ENCODE measurements at regions not wholly inside any gene's neighbourhood (a gene's known extent, or its start where the extent isn't known, plus 50 kb on each side); places are given as distances from the start of the nearest gene placed in this dataset.

DNA sequence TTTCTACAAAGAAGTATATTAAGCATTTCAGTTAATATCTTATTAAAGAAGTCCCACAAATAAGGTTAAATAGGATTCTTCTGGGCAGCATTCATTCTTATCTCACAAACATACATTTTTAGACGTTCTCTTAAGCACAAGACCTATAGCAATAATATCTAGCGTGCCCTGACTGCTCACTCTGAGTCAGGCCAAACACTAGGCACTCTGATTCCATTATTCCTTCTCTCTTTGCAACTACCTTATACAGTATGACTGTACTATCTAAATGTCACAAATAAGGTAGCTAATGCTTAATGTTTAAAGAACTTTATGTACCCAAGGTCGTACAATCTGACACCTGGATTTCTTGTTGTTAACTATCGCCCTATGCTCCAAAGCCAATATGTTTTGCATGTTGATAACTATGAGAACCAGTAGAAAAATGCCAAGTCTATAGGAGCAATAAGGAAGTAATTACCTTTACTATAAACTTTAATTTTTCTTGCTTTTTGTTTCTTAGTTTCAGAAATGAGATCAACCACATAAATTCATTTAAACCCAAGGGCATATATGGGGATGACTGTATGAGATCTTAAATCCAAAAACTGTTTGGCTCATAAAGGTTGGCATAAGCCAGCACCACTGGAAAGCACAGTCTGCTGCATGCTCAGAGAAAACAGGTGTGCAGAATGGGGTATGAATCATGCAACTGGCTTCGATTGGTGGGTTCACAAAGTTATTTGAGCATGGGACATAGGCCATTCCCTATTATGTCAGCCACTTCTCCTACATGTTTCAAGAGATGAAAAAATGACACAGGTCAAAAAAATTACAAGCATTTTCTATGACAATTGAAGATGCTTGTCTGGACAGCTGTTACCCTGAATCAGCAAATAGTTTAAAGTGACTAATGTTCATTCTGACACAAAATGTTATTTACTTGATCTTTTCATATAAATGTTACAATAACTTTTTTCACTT, 352.0 kb downstream of the IRS1 start:
- Histone ChIP-seq H3K9me2 (replicated peaks; ENCODE audit: insufficient read depth, low read length) (no peaks in the 10 kb centered on the region), H3K4me1 (ENCODE audit: low read length) (no peaks in the 10 kb centered on the region), H4K20me1 (ENCODE audit: insufficient read depth, low read depth, low read length) (no peaks in the 10 kb centered on the region), H3K79me2 (ENCODE audit: low read length) (no peaks in the 10 kb centered on the region), H3K36me3 (ENCODE audit: insufficient read depth, low read length) (no peaks in the 10 kb centered on the region), H3K27ac (ENCODE audit: low read length) (no peak overlapping the region), H3K9me3 (ENCODE audit: low read length) (no peaks in the 10 kb centered on the region), H3K9ac (ENCODE audit: low read length) (no peak overlapping the region), H2AFZ (ENCODE audit: low read length) (no peak overlapping the region), H3K4me2 (ENCODE audit: low read depth, low read length, poor library complexity, severe bottlenecking) (no peak overlapping the region), H3K27me3 (ENCODE audit: low read length) (no peaks in the 10 kb centered on the region), H3K4me3 (ENCODE audit: low read length) (no peak overlapping the region)
- DNase-seq = no peak

DNA sequence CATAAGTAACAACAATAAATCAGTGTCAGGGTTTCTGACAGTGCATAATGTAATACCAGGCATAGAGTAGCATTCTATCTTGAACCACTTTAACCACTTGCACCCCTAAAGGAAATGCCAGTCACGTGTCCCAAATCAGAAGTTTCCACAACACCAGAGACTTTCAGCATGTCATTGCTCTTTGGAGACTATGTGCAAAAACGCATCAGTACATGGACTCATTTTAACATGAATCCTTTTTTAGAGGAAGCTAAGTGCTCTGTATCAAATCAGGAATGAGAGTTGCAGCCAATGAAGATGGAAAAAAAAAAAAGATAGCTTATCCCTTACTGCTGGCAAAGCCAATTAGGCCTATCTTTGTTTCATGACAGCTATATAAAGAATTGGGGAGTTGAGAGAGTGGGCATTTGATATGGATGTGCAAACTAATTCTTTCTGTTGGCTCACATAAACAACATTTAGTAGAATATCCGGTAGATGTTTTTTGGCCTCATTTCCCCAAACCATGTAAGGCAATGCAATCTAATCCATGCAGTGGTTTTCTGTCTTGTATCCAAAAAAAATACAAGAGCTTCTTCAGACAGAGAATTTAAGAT, 353.1 kb downstream of the IRS1 start:
- H3K4me2 ChIP-seq (ENCODE audit: low read depth, low read length, poor library complexity, severe bottlenecking) = no peak overlapping the region
- no peaks in the 10 kb centered on the region for H3K9me2 ChIP-seq (replicated peaks; ENCODE audit: insufficient read depth, low read length)
- H3K4me1 ChIP-seq (ENCODE audit: low read length) = no peaks in the 10 kb centered on the region
- DNase-seq = no peak
- H3K79me2 ChIP-seq (ENCODE audit: low read length) = no peaks in the 10 kb centered on the region
- H3K4me3 ChIP-seq (ENCODE audit: low read length) = no peak overlapping the region
- H3K36me3 ChIP-seq (ENCODE audit: insufficient read depth, low read length) = no peaks in the 10 kb centered on the region
- H3K9ac ChIP-seq (ENCODE audit: low read length) = no peak overlapping the region
- no peaks in the 10 kb centered on the region for H3K9me3 ChIP-seq (ENCODE audit: low read length)
- H4K20me1 ChIP-seq (ENCODE audit: insufficient read depth, low read depth, low read length) = no peaks in the 10 kb centered on the region
- H3K27me3 ChIP-seq (ENCODE audit: low read length) = no peaks in the 10 kb centered on the region
- no peak overlapping the region for H3K27ac ChIP-seq (ENCODE audit: low read length)
- no peak overlapping the region for H2AFZ ChIP-seq (ENCODE audit: low read length)

DNA sequence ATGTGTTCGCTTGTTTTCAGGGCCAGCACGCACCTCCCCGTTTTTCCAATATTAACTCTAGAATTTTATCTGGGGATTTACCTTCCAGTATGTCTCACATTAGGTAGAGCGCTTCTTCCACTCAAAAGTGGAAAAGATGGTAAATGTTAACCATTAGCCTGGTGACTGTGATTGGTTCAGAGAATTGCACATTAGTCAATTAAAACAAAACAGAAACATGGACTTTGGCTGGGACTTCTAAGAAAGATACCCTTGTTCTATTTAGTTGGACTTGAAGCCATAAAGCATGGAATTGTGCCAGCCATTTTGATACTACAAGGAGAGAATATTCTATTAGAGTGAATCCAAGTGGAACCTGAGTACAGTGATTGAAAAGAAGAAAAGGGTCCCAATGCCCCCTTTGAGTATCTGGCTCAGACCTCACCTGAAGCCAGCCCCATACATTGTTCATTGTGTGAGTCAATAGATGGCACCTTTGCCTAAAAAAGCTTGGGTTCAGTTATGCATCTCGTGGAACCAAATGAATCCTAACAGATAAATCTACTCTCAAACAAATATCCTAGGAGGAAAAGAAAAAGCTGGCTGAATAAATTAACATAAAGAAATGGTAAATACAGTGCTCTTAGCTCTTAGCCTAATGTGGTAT, 354.3 kb downstream of the IRS1 start:
- Histone ChIP-seq H3K9ac (ENCODE audit: low read length) (no peak overlapping the region), H3K27me3 (ENCODE audit: low read length) (no peaks in the 10 kb centered on the region), H3K79me2 (ENCODE audit: low read length) (no peaks in the 10 kb centered on the region), H3K36me3 (ENCODE audit: insufficient read depth, low read length) (no peaks in the 10 kb centered on the region), H3K4me3 (ENCODE audit: low read length) (no peak overlapping the region), H2AFZ (ENCODE audit: low read length) (no peak overlapping the region), H3K27ac (ENCODE audit: low read length) (no peak overlapping the region), H3K4me1 (ENCODE audit: low read length) (no peaks in the 10 kb centered on the region), H3K9me3 (ENCODE audit: low read length) (no peaks in the 10 kb centered on the region), H4K20me1 (ENCODE audit: insufficient read depth, low read depth, low read length) (no peaks in the 10 kb centered on the region), H3K4me2 (ENCODE audit: low read depth, low read length, poor library complexity, severe bottlenecking) (no peak overlapping the region), H3K9me2 (replicated peaks; ENCODE audit: insufficient read depth, low read length) (no peaks in the 10 kb centered on the region)
- DNase-seq = no peak

DNA sequence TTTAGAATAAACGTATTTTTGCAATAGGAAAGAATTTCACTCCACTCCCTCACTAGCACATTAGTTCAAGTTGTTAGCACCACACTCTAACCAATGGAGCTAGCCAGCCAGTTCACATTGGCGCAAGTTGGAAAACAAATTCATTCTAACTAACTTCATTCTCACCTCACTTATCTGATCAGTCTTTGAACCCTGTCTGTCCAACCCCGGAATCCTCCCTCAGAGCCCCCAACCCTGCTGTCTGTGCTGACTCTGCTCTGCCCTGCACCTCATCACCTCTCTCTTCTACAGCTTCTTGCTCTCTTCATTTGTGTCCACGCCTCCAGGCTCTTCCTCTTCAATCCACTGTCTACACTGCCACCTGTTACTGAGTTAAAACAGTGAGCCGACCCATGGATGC, 356.5 kb downstream of the IRS1 start:
- no peak for DNase-seq
- H4K20me1 ChIP-seq (ENCODE audit: insufficient read depth, low read depth, low read length) = no peaks in the 10 kb centered on the region
- H3K4me1 ChIP-seq (ENCODE audit: low read length) = no peaks in the 10 kb centered on the region
- no peaks in the 10 kb centered on the region for H3K36me3 ChIP-seq (ENCODE audit: insufficient read depth, low read length)
- H2AFZ ChIP-seq (ENCODE audit: low read length) = no peak overlapping the region
- no peaks in the 10 kb centered on the region for H3K27me3 ChIP-seq (ENCODE audit: low read length)
- H3K4me3 ChIP-seq (ENCODE audit: low read length) = no peak overlapping the region
- H3K9ac ChIP-seq (ENCODE audit: low read length) = no peak overlapping the region
- no peaks in the 10 kb centered on the region for H3K9me3 ChIP-seq (ENCODE audit: low read length)
- H3K9me2 ChIP-seq (replicated peaks; ENCODE audit: insufficient read depth, low read length) = no peaks in the 10 kb centered on the region
- no peak overlapping the region for H3K4me2 ChIP-seq (ENCODE audit: low read depth, low read length, poor library complexity, severe bottlenecking)
- no peaks in the 10 kb centered on the region for H3K79me2 ChIP-seq (ENCODE audit: low read length)
- H3K27ac ChIP-seq (ENCODE audit: low read length) = no peak overlapping the region

DNA sequence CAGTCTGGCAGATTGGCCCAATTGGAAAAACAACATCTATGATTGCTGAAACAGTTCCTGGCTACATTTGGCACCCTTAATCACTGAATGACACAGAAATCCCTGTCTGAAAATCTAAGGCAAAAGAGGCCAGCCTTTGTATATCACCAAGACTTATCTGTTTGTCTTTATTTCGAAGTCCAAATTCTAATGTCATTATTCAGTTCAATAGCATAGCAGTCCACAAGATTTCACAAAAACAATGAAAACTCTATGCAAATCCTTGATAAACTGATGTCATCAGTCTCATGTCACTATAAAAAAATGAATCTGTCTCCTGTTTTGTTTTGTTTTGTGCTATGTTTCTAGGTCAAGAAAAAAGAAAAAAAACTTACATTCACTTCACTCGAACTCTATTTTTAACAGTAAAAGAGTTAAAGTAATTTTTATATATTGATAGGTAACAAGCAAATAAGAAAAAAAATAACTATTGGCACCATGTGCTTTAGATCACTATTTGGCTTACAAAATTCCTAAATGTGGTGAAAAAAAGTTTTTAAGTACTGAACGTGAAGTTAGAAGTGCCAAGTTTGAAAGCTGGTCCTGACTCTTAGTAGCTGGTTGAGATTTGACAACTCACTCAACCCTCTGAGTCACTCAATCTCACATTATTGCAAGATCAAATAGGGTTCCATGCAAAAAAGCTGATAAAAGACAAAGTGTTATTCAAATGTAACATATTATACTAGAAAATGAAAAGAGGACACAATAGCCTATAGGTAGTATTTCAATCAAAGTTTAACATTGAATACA, 359.3 kb downstream of the IRS1 start:
- no peak overlapping the region for H2AFZ ChIP-seq (ENCODE audit: low read length)
- no peak for DNase-seq
- H4K20me1 ChIP-seq (ENCODE audit: insufficient read depth, low read depth, low read length) = no peaks in the 10 kb centered on the region
- H3K4me1 ChIP-seq (ENCODE audit: low read length) = no peaks in the 10 kb centered on the region
- no peak overlapping the region for H3K27ac ChIP-seq (ENCODE audit: low read length)
- H3K36me3 ChIP-seq (ENCODE audit: insufficient read depth, low read length) = no peaks in the 10 kb centered on the region
- H3K9ac ChIP-seq (ENCODE audit: low read length) = no peak overlapping the region
- H3K4me3 ChIP-seq (ENCODE audit: low read length) = no peak overlapping the region
- no peaks in the 10 kb centered on the region for H3K27me3 ChIP-seq (ENCODE audit: low read length)
- no peaks in the 10 kb centered on the region for H3K9me2 ChIP-seq (replicated peaks; ENCODE audit: insufficient read depth, low read length)
- no peaks in the 10 kb centered on the region for H3K79me2 ChIP-seq (ENCODE audit: low read length)
- no peak overlapping the region for H3K4me2 ChIP-seq (ENCODE audit: low read depth, low read length, poor library complexity, severe bottlenecking)
- H3K9me3 ChIP-seq (ENCODE audit: low read length) = no peaks in the 10 kb centered on the region

DNA sequence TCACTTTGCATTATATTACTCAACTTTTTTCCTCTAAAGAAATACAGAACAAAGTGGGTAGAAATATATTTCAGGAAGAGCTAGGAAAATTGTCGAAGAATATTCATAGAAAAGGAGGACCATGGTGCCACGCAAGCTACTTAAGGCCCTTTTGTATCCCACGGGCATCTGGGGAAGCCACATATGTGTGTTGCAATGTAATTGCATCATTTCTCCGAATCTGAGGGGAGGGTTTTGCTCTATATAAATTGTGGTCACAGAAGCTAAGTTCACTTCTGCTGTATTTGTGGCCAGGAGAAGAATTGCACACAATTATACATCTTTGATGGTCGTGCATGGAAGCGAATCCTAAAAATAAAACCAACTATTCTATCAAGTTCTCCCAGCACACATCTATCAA, 360.3 kb downstream of the IRS1 start:
- Histone ChIP-seq H3K9me3 (ENCODE audit: low read length) (no peaks in the 10 kb centered on the region), H4K20me1 (ENCODE audit: insufficient read depth, low read depth, low read length) (no peaks in the 10 kb centered on the region), H3K79me2 (ENCODE audit: low read length) (no peaks in the 10 kb centered on the region), H3K27ac (ENCODE audit: low read length) (no peak overlapping the region), H3K9me2 (replicated peaks; ENCODE audit: insufficient read depth, low read length) (no peaks in the 10 kb centered on the region), H3K4me2 (ENCODE audit: low read depth, low read length, poor library complexity, severe bottlenecking) (no peak overlapping the region), H3K4me1 (ENCODE audit: low read length) (no peaks in the 10 kb centered on the region), H3K36me3 (ENCODE audit: insufficient read depth, low read length) (no peaks in the 10 kb centered on the region), H3K27me3 (ENCODE audit: low read length) (no peaks in the 10 kb centered on the region), H3K4me3 (ENCODE audit: low read length) (no peak overlapping the region), H3K9ac (ENCODE audit: low read length) (no peak overlapping the region), H2AFZ (ENCODE audit: low read length) (no peak overlapping the region)
- DNase-seq = no peak

DNA sequence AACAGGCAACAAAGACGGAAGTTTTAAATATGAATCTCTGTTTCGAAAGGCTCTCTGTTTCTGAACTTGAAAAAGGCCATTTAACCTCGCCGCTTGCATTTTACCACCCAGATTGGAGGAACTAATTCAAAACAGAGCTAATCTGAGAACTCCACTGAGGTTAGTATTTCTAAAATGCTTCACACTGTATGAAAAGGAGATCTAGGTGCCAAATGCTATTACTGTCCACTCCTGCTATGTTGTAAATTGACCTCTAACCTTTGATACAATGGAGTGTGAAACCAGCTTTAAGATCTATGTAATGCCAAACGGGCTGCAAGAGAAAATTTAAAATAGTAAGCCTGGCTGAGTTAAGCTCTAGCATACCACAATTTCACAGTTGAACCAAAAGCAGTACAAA, 364.5 kb downstream of the IRS1 start:
- no peak for DNase-seq
- H3K4me1 ChIP-seq (ENCODE audit: low read length) = no peaks in the 10 kb centered on the region
- no peaks in the 10 kb centered on the region for H3K9me3 ChIP-seq (ENCODE audit: low read length)
- no peak overlapping the region for H3K4me3 ChIP-seq (ENCODE audit: low read length)
- H3K36me3 ChIP-seq (ENCODE audit: insufficient read depth, low read length) = no peaks in the 10 kb centered on the region
- H3K79me2 ChIP-seq (ENCODE audit: low read length) = no peaks in the 10 kb centered on the region
- no peaks in the 10 kb centered on the region for H3K27me3 ChIP-seq (ENCODE audit: low read length)
- H3K9me2 ChIP-seq (replicated peaks; ENCODE audit: insufficient read depth, low read length) = no peaks in the 10 kb centered on the region
- H3K27ac ChIP-seq (ENCODE audit: low read length) = no peak overlapping the region
- no peak overlapping the region for H3K9ac ChIP-seq (ENCODE audit: low read length)
- no peak overlapping the region for H2AFZ ChIP-seq (ENCODE audit: low read length)
- H3K4me2 ChIP-seq (ENCODE audit: low read depth, low read length, poor library complexity, severe bottlenecking) = no peak overlapping the region
- H4K20me1 ChIP-seq (ENCODE audit: insufficient read depth, low read depth, low read length) = no peaks in the 10 kb centered on the region

DNA sequence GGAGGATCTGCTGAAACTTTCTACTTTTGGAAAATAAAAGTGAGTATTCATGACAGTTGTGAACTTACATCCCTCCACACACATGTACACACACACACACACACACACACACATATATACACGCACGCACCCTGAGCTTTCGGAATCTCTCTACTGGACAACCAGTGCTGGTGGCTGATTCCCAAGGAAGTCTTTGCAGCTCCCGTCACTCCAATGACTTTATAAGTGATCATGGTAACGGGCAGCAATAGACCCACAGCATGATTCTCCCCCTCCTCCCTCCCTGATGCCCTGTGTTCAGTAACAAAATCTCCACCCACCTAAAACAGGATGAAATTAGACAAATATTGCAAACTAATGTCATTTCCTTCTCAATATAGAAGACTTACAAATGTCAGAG, 364.9 kb downstream of the IRS1 start:
- Histone ChIP-seq H4K20me1 (ENCODE audit: insufficient read depth, low read depth, low read length) (no peaks in the 10 kb centered on the region), H3K4me2 (ENCODE audit: low read depth, low read length, poor library complexity, severe bottlenecking) (no peak overlapping the region), H3K27me3 (ENCODE audit: low read length) (no peaks in the 10 kb centered on the region), H3K27ac (ENCODE audit: low read length) (no peak overlapping the region), H3K9me2 (replicated peaks; ENCODE audit: insufficient read depth, low read length) (no peaks in the 10 kb centered on the region), H3K9ac (ENCODE audit: low read length) (no peak overlapping the region), H3K9me3 (ENCODE audit: low read length) (no peaks in the 10 kb centered on the region), H2AFZ (ENCODE audit: low read length) (no peak overlapping the region), H3K36me3 (ENCODE audit: insufficient read depth, low read length) (no peaks in the 10 kb centered on the region), H3K4me1 (ENCODE audit: low read length) (no peaks in the 10 kb centered on the region), H3K79me2 (ENCODE audit: low read length) (no peaks in the 10 kb centered on the region), H3K4me3 (ENCODE audit: low read length) (no peak overlapping the region)
- DNase-seq = no peak
